SK-N-SH (cell line): ENCODE measurements at regions not wholly inside any gene's neighbourhood (a gene's known extent, or its start where the extent isn't known, plus 50 kb on each side); places are given as distances from the start of the nearest gene placed in this dataset.

ENCODE experiments used
- CTCF ChIA-PET: fragments of 300-600, 350-600 bp; formaldehyde crosslinking; extraction: SDS; loops from one replicate; lab custom pipeline; 2021; lab: Yijun Ruan, JAX
- POLR2A ChIA-PET: fragments of 350-600 bp; sonication (Branson Sonifier 250); formaldehyde crosslinking; extraction: SDS; loops from one replicate; lab custom pipeline; 2020; ENCODE audit warnings: antibody characterized with exemption, inconsistent platforms; lab: Yijun Ruan, JAX
- DNase-seq: peaks from one replicate; pipeline ENCODE4 v3.0.0; 2012
- H2AFZ ChIP-seq: fragments of 200-600 bp; sonication (generic); 2 replicates; pipeline ENCODE4 v1.8.1; 2016; ENCODE audit warnings: antibody characterized with exemption, mild to moderate bottlenecking, low read depth
- H3F3A ChIP-seq: fragments of 200-600 bp; sonication (generic); replicated peaks from 2 replicates; pipeline ENCODE3; 2016; ENCODE audit warnings: antibody characterized with exemption, mild to moderate bottlenecking; ENCODE audit not compliant: insufficient read depth
- H3K27ac ChIP-seq, 2 experiments: fragments of 200-500 bp in 1 of 2; fragments of 200-600 bp in 1 of 2; sonication (Bioruptor generic) in 1 of 2; sonication (generic), shearing (Covaris generic) in 1 of 2; 2 replicates each; pipeline versions ENCODE4 v1.5.1 to v1.6.1; 2014 to 2016; ENCODE audit warnings: low read depth in 2 of 2, inconsistent platforms in 1 of 2, low read length in 1 of 2, mild to moderate bottlenecking in 1 of 2, mixed read lengths in 1 of 2
- H3K27me3 ChIP-seq: fragments of 200-600 bp; sonication (generic), shearing (Covaris generic); 2 replicates; pipeline ENCODE4 v1.6.1; 2016; ENCODE audit warnings: mixed run types; ENCODE audit not compliant: insufficient read depth
- H3K36me3 ChIP-seq, 2 experiments: fragments of 200-500 bp in 1 of 2; fragments of 200-600 bp in 1 of 2; sonication (Bioruptor generic) in 1 of 2; sonication (generic) in 1 of 2; replicated peaks in 1 of 2; 2 replicates each; pipeline versions ENCODE3 to v1.5.1; 2014 to 2016; ENCODE audit warnings: low read length in 1 of 2, mild to moderate bottlenecking in 1 of 2; ENCODE audit not compliant: insufficient read depth in 2 of 2, control insufficient read depth in 1 of 2
- H3K4me1 ChIP-seq, 2 experiments: fragments of 200-500 bp in 1 of 2; fragments of 200-600 bp in 1 of 2; sonication (Bioruptor generic) in 1 of 2; sonication (generic), shearing (Covaris generic) in 1 of 2; 2 replicates each; pipeline versions ENCODE4 v1.5.1 to v1.6.1; 2014 to 2016; ENCODE audit warnings: low read depth in 1 of 2, low read length in 1 of 2, mixed run types in 1 of 2; ENCODE audit not compliant: insufficient read depth in 2 of 2, control insufficient read depth in 1 of 2
- H3K4me2 ChIP-seq: fragments of 200-600 bp; sonication (generic), shearing (Covaris generic); 2 replicates; pipeline ENCODE4 v1.6.1; 2017; ENCODE audit warnings: mixed run types
- H3K4me3 ChIP-seq, 2 experiments: fragments of 200-500 bp in 1 of 2; fragments of 200-600 bp in 1 of 2; sonication (Bioruptor generic) in 1 of 2; sonication (generic), shearing (Covaris generic) in 1 of 2; 2 replicates each; pipeline versions ENCODE4 v1.5.1 to v1.8.1; 2014 to 2016; ENCODE audit warnings: low read depth in 2 of 2, inconsistent platforms in 1 of 2, low read length in 1 of 2, mild to moderate bottlenecking in 1 of 2, mixed read lengths in 1 of 2, moderate library complexity in 1 of 2
- H3K79me2 ChIP-seq: fragments of 200-600 bp; sonication (generic); 2 replicates; pipeline ENCODE4 v1.8.1; 2017; ENCODE audit warnings: mild to moderate bottlenecking; ENCODE audit not compliant: insufficient read depth
- H3K9ac ChIP-seq: fragments of 200-600 bp; sonication (generic); 2 replicates; pipeline ENCODE4 v1.6.1; 2017; ENCODE audit warnings: mixed run types
- H3K9me2 ChIP-seq: fragments of 200-600 bp; sonication (generic); 2 replicates; pipeline ENCODE4 v1.6.1; 2017; ENCODE audit warnings: mixed run types
- H3K9me3 ChIP-seq: fragments of 200-600 bp; sonication (generic); 2 replicates; pipeline ENCODE4 v1.6.1; 2017; ENCODE audit warnings: mixed run types, mild to moderate bottlenecking, moderate library complexity
- H4K20me1 ChIP-seq: fragments of 200-600 bp; sonication (generic); 2 replicates; pipeline ENCODE4 v1.6.1; 2017; ENCODE audit warnings: mild to moderate bottlenecking, mixed run types; ENCODE audit not compliant: insufficient read depth
- CHD2 ChIP-seq: fragments of 150-350 bp; IDR thresholded peaks from 2 replicates; pipeline ENCODE4 v1.6.1; 2018; ENCODE audit warnings: low read length; ENCODE audit not compliant: partially characterized antibody
- ELF1 ChIP-seq: IDR thresholded peaks from 2 replicates; pipeline ENCODE4 v1.4.0; 2012
- GATA2 ChIP-seq: sonication (generic); formaldehyde crosslinking; IDR thresholded peaks from 2 replicates; pipeline ENCODE4 v1.5.0; 2020; ENCODE audit warnings: mild to moderate bottlenecking, missing genetic modification reagents
- MXI1 ChIP-seq: IDR thresholded peaks from 2 replicates; pipeline ENCODE4 v1.6.1; 2012; ENCODE audit warnings: mild to moderate bottlenecking, low read depth, low read length, improper control_type of control experiment
- NFIC ChIP-seq: IDR thresholded peaks from 2 replicates; pipeline ENCODE4 v1.4.0; 2012; ENCODE audit warnings: borderline replicate concordance
- POLR2AphosphoS5 ChIP-seq: IDR thresholded peaks from 2 replicates; pipeline ENCODE4 v1.6.1; 2012; ENCODE audit warnings: low read depth, low read length
- RCOR1 ChIP-seq: fragments of 150-350 bp; IDR thresholded peaks from 2 replicates; pipeline ENCODE4 v1.6.1; 2017; ENCODE audit warnings: antibody characterized with exemption, low read length
- RFX5 ChIP-seq: IDR thresholded peaks from 2 replicates; pipeline ENCODE4 v1.6.1; 2012; ENCODE audit warnings: mild to moderate bottlenecking, improper control_type of control experiment, low read length
- SIN3A ChIP-seq: IDR thresholded peaks from 2 replicates; pipeline ENCODE4 v1.6.1; 2012; ENCODE audit warnings: low read depth, mild to moderate bottlenecking, low read length, moderate library complexity, borderline replicate concordance
- TAF1 ChIP-seq: IDR thresholded peaks from 2 replicates; pipeline ENCODE4 v1.6.1; 2012; ENCODE audit warnings: low read depth, mild to moderate bottlenecking, low read length, moderate library complexity, borderline replicate concordance
- TCF12 ChIP-seq: IDR thresholded peaks from 2 replicates; pipeline ENCODE4 v1.4.0; 2012
- TEAD4 ChIP-seq: IDR thresholded peaks from 2 replicates; pipeline ENCODE4 v1.4.0; 2012; ENCODE audit warnings: mild to moderate bottlenecking, borderline replicate concordance; ENCODE audit not compliant: insufficient read depth
- WGBS: methylation state at CpG from one replicate; pipeline ENCODE4 v1.1.6; 2017; ENCODE audit warnings: low lambda C conversion rate; 5-methylcytosine and 5-hydroxymethylcytosine counted together
- TF ChIP-seq, protein P1 (sequence below): IDR thresholded peaks from 2 replicates; pipeline ENCODE4 v1.4.0; 2012; ENCODE audit warnings: low read depth
- TF ChIP-seq, protein P2 (sequence below): IDR thresholded peaks from 2 replicates; pipeline ENCODE4 v1.4.0; 2012; ENCODE audit warnings: low read depth, borderline replicate concordance
- TF ChIP-seq, protein P3 (sequence below): fragments of 150-350 bp; IDR thresholded peaks from 2 replicates; pipeline ENCODE4 v1.6.1; 2016; ENCODE audit warnings: mild to moderate bottlenecking, low read depth, low read length
- TF ChIP-seq, protein P4 (sequence below): IDR thresholded peaks from 2 replicates; pipeline ENCODE4 v1.4.0; 2012; ENCODE audit warnings: low read depth, borderline replicate concordance

DNA sequence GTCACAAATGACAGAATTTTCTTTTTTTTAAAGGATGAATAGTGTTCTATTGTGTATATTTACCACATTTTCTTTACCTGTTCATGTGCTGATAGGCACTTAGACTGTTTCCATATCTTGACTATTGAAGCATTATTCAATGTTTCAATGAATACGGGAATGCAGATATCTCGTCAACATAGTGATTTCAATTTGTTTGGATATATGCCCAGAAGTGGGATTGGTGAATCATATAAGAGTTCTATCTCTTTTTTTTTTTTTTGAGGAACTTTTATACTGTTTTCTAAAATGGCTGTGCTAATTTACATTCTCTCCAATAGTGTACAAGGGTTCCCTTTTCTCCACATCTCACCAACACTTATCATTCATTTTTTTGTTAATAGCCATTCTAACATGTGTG lies 97.9 kb upstream of the FAR2 start:
- Histone ChIP-seq H3K9me3 (no peaks in the 10 kb centered on the region), H4K20me1 (no peaks in the 10 kb centered on the region), H3F3A (no peaks in the 10 kb centered on the region), H3K9me2 (no peaks in the 10 kb centered on the region), H3K4me1 (peaks cover 0 to 16% of the 10 kb centered on the region in 2 experiments; a peak in 2 of 4 replicates), H3K4me2 (no peak overlapping the region), H3K27ac (no peak overlapping the region), H3K4me3 (no peak overlapping the region), H3K9ac (no peak overlapping the region), H2AFZ (no peak overlapping the region), H3K27me3 (no peaks in the 10 kb centered on the region), H3K36me3 (no peaks in the 10 kb centered on the region), H3K79me2 (no peaks in the 10 kb centered on the region)
- CTCF ChIA-PET = no interaction called here
- POLR2A ChIA-PET = no interaction called here
- TF ChIP-seq, protein P1, sequence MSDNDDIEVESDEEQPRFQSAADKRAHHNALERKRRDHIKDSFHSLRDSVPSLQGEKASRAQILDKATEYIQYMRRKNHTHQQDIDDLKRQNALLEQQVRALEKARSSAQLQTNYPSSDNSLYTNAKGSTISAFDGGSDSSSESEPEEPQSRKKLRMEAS = no peak
- TF ChIP-seq POLR2AphosphoS5 (no peak), NFIC (no peak), MXI1 (no peak)
- 60% methylated on average over 2 of the region's 2 CpGs for WGBS
- DNase-seq = no peak

DNA sequence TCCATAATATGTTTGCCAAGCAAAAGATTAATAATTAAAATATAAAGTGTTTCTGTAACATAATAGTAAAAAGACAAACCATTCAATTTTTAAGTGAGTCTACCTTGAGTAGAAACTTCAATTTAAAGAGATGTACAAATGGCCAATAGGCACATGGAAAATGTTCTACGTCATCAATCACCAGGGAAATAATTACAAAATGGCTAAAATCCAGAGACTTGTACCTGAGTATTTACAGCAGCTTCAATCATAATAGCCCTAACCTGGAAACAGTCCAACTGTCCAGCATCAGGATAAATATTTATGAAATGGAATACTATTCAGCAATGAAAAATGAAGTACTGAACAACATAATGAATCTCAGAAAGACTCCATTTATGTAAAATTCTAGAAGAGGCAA lies 95.5 kb upstream of the FAR2 start:
- Histone ChIP-seq H3K79me2 (no peaks in the 10 kb centered on the region), H3K27ac (peak overlapping the region in 1 of 2 experiments; percentile 99; a peak in 2 of 4 replicates), H3K4me2 (no peak overlapping the region), H3K36me3 (no peaks in the 10 kb centered on the region), H2AFZ (no peak overlapping the region), H3K9me2 (no peaks in the 10 kb centered on the region), H3K4me3 (no peak overlapping the region), H3K27me3 (no peaks in the 10 kb centered on the region), H3F3A (no peaks in the 10 kb centered on the region), H3K4me1 (peaks cover 0 to 16% of the 10 kb centered on the region in 2 experiments; a peak in 2 of 4 replicates), H3K9ac (no peak overlapping the region), H3K9me3 (no peaks in the 10 kb centered on the region), H4K20me1 (no peaks in the 10 kb centered on the region)
- POLR2A ChIA-PET = no interaction called here
- TF ChIP-seq GATA2 (CRISPR knock-in tag) (no peak), RFX5 (peak; percentile 78)
- 80% methylated on average over 1 of the region's 1 CpG for WGBS
- DNase-seq = no peak
- CTCF ChIA-PET = interaction anchor here (0.8 to 1.0 kb wide), 3 partner anchors 10 to 248 kb away, joined by 3 to 4 read pairs (median 3); no protein-coding TSS in a partner anchor

DNA sequence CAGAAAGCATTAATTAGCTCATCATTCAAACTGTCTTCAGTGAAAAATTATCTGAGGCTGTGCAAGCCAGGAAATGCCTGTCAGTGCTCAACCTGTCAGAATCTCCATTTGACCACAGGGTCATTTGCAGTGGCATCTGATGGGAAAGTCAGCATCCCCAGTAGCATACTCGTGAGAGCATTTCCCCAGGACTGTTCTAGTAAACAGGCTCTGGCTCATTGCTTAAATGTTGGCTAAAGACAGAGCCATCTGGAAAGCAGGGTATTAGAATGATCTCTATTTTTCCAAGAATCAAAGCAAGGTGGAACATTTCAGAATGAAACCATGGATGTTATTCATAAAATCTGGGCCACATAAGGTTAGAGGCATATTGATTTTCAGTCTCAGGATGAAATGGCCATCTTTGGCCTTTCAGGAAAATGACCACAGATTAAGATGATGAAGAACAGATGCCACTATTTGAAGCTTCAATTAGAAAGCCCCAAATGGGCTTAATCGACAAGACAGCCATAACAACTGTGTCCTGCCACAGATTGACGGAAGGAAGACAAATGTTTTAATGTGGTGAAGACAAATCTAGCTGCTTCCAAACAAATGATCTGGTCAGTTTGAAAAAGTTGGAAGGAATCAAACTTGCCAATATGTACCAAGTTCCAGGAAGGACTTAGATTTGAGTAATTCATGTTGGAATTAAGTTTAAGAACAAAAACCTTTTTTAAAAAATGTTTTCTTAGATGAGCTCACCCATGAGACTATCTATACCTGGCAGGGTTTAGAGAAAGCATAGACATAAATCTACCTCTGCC lies 94.0 kb upstream of the FAR2 start:
- Histone ChIP-seq H3K36me3 (no peaks in the 10 kb centered on the region), H3K4me1 (peaks cover 0 to 16% of the 10 kb centered on the region in 2 experiments; a peak in 2 of 4 replicates), H3K9ac (no peak overlapping the region), H3K9me2 (no peaks in the 10 kb centered on the region), H3K79me2 (no peaks in the 10 kb centered on the region), H4K20me1 (no peaks in the 10 kb centered on the region), H3F3A (no peaks in the 10 kb centered on the region), H3K9me3 (no peaks in the 10 kb centered on the region), H3K27me3 (no peaks in the 10 kb centered on the region), H3K27ac (peak overlapping the region; percentile 4 to 99; a peak in 3 of 4 replicates), H3K4me3 (no peak overlapping the region), H3K4me2 (no peak overlapping the region), H2AFZ (0 out of 2 replicates have a peak overlapping the region, but pooled peaks have one; percentile 23)
- POLR2A ChIA-PET = no interaction called here
- peak; percentile 73 for DNase-seq
- 14% methylated on average over 3 of the region's 3 CpGs for WGBS
- CTCF ChIA-PET = interaction anchor here (0.6 to 2.8 kb wide), 6 partner anchors 10 to 263 kb away, joined by 3 to 18 read pairs (median 4); no protein-coding TSS in a partner anchor
- no peak for TF ChIP-seq TAF1
- TF ChIP-seq RFX5 = no peak
- peak; percentile 60; the same call in 1 of the 2 replicates for TF ChIP-seq TEAD4
- peak; percentile 51; the same call in 1 of the 2 replicates for TF ChIP-seq RCOR1
- TF ChIP-seq, protein P2, sequence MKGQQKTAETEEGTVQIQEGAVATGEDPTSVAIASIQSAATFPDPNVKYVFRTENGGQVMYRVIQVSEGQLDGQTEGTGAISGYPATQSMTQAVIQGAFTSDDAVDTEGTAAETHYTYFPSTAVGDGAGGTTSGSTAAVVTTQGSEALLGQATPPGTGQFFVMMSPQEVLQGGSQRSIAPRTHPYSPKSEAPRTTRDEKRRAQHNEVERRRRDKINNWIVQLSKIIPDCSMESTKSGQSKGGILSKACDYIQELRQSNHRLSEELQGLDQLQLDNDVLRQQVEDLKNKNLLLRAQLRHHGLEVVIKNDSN = no peak
- TF ChIP-seq, protein P1 = no peak
- TF ChIP-seq ELF1 = no peak
- peak; percentile 56 for TF ChIP-seq CHD2
- TF ChIP-seq SIN3A = no peak
- 0 out of 2 replicates have a peak, but pooled peaks have one; percentile 40 for TF ChIP-seq POLR2AphosphoS5
- TF ChIP-seq, protein P3, sequence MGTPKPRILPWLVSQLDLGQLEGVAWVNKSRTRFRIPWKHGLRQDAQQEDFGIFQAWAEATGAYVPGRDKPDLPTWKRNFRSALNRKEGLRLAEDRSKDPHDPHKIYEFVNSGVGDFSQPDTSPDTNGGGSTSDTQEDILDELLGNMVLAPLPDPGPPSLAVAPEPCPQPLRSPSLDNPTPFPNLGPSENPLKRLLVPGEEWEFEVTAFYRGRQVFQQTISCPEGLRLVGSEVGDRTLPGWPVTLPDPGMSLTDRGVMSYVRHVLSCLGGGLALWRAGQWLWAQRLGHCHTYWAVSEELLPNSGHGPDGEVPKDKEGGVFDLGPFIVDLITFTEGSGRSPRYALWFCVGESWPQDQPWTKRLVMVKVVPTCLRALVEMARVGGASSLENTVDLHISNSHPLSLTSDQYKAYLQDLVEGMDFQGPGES = no peak
- TF ChIP-seq, protein P4, sequence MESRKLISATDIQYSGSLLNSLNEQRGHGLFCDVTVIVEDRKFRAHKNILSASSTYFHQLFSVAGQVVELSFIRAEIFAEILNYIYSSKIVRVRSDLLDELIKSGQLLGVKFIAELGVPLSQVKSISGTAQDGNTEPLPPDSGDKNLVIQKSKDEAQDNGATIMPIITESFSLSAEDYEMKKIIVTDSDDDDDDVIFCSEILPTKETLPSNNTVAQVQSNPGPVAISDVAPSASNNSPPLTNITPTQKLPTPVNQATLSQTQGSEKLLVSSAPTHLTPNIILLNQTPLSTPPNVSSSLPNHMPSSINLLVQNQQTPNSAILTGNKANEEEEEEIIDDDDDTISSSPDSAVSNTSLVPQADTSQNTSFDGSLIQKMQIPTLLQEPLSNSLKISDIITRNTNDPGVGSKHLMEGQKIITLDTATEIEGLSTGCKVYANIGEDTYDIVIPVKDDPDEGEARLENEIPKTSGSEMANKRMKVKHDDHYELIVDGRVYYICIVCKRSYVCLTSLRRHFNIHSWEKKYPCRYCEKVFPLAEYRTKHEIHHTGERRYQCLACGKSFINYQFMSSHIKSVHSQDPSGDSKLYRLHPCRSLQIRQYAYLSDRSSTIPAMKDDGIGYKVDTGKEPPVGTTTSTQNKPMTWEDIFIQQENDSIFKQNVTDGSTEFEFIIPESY = no peak
- peak; percentile 83 for TF ChIP-seq TCF12
